ENCODE measurements at regions not wholly inside any gene's neighbourhood (a gene's known extent, or its start where the extent isn't known, plus 50 kb on each side); places are given as distances from the start of the nearest gene placed in this dataset.

DNA sequence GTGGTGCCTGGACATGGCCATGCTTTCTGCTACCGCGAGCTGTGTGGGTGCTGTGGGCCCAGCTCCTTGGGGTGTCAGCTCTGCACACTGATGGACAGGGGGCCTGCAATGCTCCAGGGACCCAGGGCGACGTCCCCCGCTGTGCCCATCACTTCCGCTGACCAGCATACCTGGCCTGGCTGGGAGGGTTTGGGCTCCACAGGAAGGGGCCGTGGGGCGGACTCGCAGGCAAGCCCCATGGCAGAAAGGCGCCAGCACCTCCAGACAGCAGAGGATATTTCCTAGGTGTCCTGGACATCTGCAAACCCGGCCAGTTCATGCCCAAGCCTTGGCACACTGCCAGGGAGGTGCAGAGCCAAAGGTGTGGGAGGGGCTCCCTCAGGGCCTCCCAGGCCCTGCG, 295.8 kb upstream of the IRX4 start:
- intact Hi-C loops (cut with DNase I), result no loop called here

GRCh38 chr5:2178071-2178477, 295.3 kb upstream of the IRX4 start:
- no peak for DNase-seq (ENCODE audit: low spot score)

More for the DNA sequence above, 295.8 kb upstream of the IRX4 start:
- peak; percentile 75 for DNase-seq (ENCODE audit: low spot score)

DNA sequence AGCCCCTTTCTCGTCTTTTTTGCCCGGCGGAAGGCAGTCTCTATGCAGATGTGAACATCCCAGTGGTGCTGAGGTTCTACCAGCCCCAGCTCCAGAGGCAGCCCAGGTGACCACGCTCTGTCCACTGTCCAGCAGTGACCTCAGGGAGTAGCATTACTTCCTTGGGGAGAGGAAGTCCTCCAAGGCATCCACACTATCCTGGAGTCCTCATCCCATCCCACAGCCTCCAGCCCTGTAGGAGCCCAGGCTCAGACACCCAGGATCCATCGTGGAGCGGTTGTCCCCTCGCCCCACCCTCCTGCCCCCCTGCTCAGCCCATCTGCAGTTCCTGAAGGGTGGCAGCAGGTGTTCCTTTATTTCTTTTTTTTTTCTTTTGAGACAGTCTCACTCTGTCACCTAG, 294.5 kb upstream of the IRX4 start:
- no peak for DNase-seq (ENCODE audit: low spot score)
- intact Hi-C loops (cut with DNase I), result no loop called here

More at GRCh38 chr5:2178071-2178477, 295.3 kb upstream of the IRX4 start:
- intact Hi-C loops (cut with DNase I), result no loop called here

DNA sequence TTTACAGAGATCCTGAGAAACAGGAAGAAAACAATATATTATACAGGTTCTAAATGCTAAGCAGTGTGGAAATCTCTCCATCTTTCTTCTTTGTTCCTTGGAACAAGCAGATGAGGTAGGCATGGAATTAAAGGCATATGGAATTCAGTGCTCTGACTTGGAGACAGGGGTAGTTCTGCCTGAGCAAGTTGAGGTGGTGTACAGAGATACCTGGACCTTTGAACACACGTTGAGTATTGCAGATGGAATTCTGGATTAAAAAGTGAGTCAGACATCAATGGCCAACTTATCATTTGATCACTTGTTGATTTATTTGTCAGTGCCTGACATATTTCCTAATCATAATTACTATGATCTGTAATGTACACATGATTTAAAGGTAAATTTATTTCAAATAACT, 293.9 kb upstream of the IRX4 start:
- DNase-seq (ENCODE audit: low spot score), result no peak
- intact Hi-C loops (cut with DNase I), result no loop called here

- peak; percentile 75 for DNase-seq (ENCODE audit: low spot score)
Measured at GRCh38 chr5:2175842-2176404, 293.2 kb upstream of the IRX4 start.

GRCh38 chr5:2175041-2175440, 292.3 kb upstream of the IRX4 start:
- intact Hi-C loops (cut with DNase I), result no loop called here
- DNase-seq (ENCODE audit: low spot score), result no peak

More at GRCh38 chr5:2175842-2176404, 293.2 kb upstream of the IRX4 start:
- intact Hi-C loops (cut with DNase I), result no loop called here

GRCh38 chr5:2174538-2174937, 291.8 kb upstream of the IRX4 start:
- DNase-seq (ENCODE audit: low spot score), result no peak

DNA sequence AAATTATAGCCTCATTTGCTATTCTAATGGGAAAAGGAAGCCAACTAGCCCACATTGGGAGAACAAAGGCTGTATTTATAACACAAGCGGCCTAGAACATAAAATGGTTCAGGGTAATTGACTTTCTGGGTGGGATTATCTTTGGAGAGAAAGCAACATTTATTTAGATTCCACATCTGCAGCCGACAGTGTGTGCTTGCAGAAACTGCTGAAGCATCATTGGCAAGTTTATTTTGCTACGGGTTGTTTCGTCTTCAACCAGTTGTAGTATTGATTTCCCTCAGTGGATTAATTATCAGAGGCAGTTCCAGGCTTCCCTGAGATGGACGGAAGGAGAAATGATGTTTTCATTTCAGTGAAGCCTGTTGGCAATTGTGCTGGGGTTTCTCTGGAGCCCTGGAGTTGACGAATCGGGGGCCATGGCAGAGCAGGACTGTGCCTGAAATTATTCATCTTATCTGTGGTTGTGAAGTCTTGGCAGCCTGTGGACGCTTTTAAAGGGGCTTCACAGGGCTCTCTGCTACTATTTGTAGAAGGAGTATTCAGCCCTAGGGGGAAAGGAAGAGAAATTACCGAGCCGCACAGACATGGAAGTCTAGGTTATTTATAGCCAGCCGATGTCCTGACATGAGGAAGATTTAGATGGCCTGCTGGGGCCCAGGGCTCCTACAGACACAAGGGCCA, 290.6 kb upstream of the IRX4 start:
- intact Hi-C loops (cut with DNase I), result no loop called here
- DNase-seq (ENCODE audit: low spot score), result no peak

More at GRCh38 chr5:2174538-2174937, 291.8 kb upstream of the IRX4 start:
- intact Hi-C loops (cut with DNase I), result no loop called here

DNA sequence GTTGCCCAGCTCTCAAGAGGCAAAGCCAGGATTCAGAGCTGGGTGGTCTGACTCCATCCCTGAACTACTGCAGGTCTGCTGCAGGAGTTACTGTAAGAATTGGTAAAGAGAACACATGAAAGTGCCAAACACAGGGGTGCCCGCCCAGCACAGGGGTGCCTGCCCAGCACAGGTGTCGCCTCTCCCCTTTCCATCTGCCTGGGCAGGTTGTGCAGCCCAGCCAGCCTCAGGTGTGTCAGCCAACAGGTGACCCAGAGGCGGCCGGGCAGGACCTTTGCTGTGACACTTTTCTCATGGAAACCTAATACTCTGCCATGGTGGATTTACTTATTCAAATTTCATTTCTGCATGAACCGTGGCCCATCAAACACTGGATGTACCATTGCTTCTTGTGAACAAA, 289.7 kb upstream of the IRX4 start:
- DNase-seq (ENCODE audit: low spot score), result no peak
- intact Hi-C loops (cut with DNase I), result no loop called here

DNA sequence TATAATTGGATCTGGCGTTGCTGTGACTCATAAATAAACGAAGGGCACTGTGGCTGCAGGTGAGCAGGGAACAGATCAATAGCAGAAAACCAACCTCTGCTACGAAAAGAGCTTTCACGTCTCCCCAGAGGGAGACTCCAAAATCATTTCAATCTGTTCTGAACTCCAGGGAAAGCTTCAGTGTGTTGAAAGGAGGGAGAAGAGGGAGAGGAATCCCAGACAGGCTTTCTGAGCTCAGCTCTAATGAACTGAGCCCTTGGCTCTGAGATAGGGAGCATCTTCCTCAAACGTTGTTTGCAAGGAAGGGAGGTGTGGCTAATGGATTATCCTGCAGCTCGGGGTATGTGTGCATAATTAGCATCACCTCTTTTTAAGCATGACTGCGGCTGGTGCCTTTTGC, 288.0 kb upstream of the IRX4 start:
- intact Hi-C loops (cut with DNase I), result no loop called here
- no peak for DNase-seq (ENCODE audit: low spot score)

GRCh38 chr5:2169850-2170760, 287.4 kb upstream of the IRX4 start:
- DNase-seq (ENCODE audit: low spot score), result peak; percentile 68
- intact Hi-C loops (cut with DNase I), result no loop called here

GRCh38 chr5:2169430-2169808, 286.7 kb upstream of the IRX4 start:
- DNase-seq (ENCODE audit: low spot score), result peak; percentile 58
- intact Hi-C loops (cut with DNase I), result no loop called here

GRCh38 chr5:2168601-2169429, 286.1 kb upstream of the IRX4 start:
- peak; percentile 60 for DNase-seq (ENCODE audit: low spot score)
- intact Hi-C loops (cut with DNase I), result no loop called here

- DNase-seq (ENCODE audit: low spot score), result peak; percentile 67
- intact Hi-C loops (cut with DNase I), result no loop called here
Measured at GRCh38 chr5:2167671-2168070, 284.9 kb upstream of the IRX4 start.

- intact Hi-C loops (cut with DNase I), result no loop called here
- peak; percentile 11 for DNase-seq (ENCODE audit: low spot score)
Measured at GRCh38 chr5:2166979-2167377, 284.3 kb upstream of the IRX4 start.

GRCh38 chr5:2166306-2166978, 283.7 kb upstream of the IRX4 start:
- intact Hi-C loops (cut with DNase I), result no loop called here
- peak; percentile 74 for DNase-seq (ENCODE audit: low spot score)

- intact Hi-C loops (cut with DNase I), result no loop called here
- no peak for DNase-seq (ENCODE audit: low spot score)
Measured at GRCh38 chr5:2165615-2166305, 283.0 kb upstream of the IRX4 start.

- intact Hi-C loops (cut with DNase I), result no loop called here
- DNase-seq (ENCODE audit: low spot score), result peak; percentile 36
Measured at GRCh38 chr5:2165203-2165602, 282.5 kb upstream of the IRX4 start.
